PC-3 (cell line): ENCODE measurements at regions not wholly inside any gene's neighbourhood (a gene's known extent, or its start where the extent isn't known, plus 50 kb on each side); places are given as distances from the start of the nearest gene placed in this dataset.

ENCODE experiments used
- ATAC-seq: fragments of 200-7000 bp; cut with Tn5 transposase; 2 replicates; pipeline ENCODE4 v1.9.1; 2020; ENCODE audit warnings: mild to moderate bottlenecking, moderate library complexity
- BruUV-seq: library from RNA; stranded (reverse); fragments of 400-500 nt; replicated peaks from 2 replicates; lab custom pipeline; 2021; lab: Mats Ljungman, UMichigan
- CTCF ChIA-PET: fragments of 300-600 bp; sonication (Branson Sonifier 250); formaldehyde crosslinking; loops from one replicate; lab custom pipeline; 2022; ENCODE audit warnings: antibody characterized with exemption; lab: Charles Lee
- POLR2A ChIA-PET: fragments of 300-600 bp; sonication (Branson Sonifier 250); formaldehyde crosslinking; loops from one replicate; lab custom pipeline; 2022; ENCODE audit warnings: antibody characterized with exemption; ENCODE audit not compliant: unreplicated experiment; lab: Charles Lee
- DNase-seq: peaks from one replicate; pipeline ENCODE4 v3.0.0-alpha.2; 2015
- H2AFZ ChIP-seq: fragments of 300-600 bp; sonication (generic); 2 replicates; pipeline ENCODE4 v1.6.0; 2016; ENCODE audit warnings: antibody characterized with exemption, low read length
- H3F3A ChIP-seq: fragments of 300-600 bp; sonication (generic); one replicate; pipeline ENCODE4 v1.6.0; 2017; ENCODE audit warnings: antibody characterized with exemption, low read length, control low read depth, mild to moderate bottlenecking; ENCODE audit not compliant: unreplicated experiment
- H3K27ac ChIP-seq: fragments of 300-600 bp; sonication (generic); 2 replicates; pipeline ENCODE4 v1.5.1; 2016; ENCODE audit warnings: mild to moderate bottlenecking, low read length
- H3K27me3 ChIP-seq: fragments of 300-600 bp; sonication (generic); 2 replicates; pipeline ENCODE4 v1.6.1; 2016; ENCODE audit warnings: low read length, mixed read lengths
- H3K36me3 ChIP-seq: fragments of 300-600 bp; sonication (generic); 2 replicates; pipeline ENCODE4 v1.6.1; 2016; ENCODE audit warnings: low read depth, mixed run types, low read length, mixed read lengths
- H3K4me1 ChIP-seq: fragments of 300-600 bp; sonication (generic); 2 replicates; pipeline ENCODE4 v1.5.1; 2016; ENCODE audit warnings: low read length; ENCODE audit not compliant: insufficient read depth
- H3K4me2 ChIP-seq: fragments of 300-600 bp; sonication (generic); 2 replicates; pipeline ENCODE4 v1.6.0; 2016; ENCODE audit warnings: low read length
- H3K4me3 ChIP-seq: fragments of 300-600 bp; sonication (generic); 2 replicates; pipeline ENCODE4 v1.5.1; 2016; ENCODE audit warnings: mild to moderate bottlenecking, low read length, mixed read lengths
- H3K79me2 ChIP-seq: fragments of 300-600 bp; sonication (generic); 2 replicates; pipeline ENCODE4 v1.6.1; 2017; ENCODE audit warnings: low read length, mixed read lengths
- H3K9ac ChIP-seq: fragments of 300-600 bp; sonication (generic); 2 replicates; pipeline ENCODE4 v1.6.0; 2016; ENCODE audit warnings: mild to moderate bottlenecking, low read length
- H3K9me2 ChIP-seq: fragments of 300-600 bp; sonication (generic); replicated peaks from 2 replicates; pipeline ENCODE4 v1.6.1; 2016; ENCODE audit warnings: mixed run types, low read length, mixed read lengths
- H3K9me3 ChIP-seq: fragments of 300-600 bp; sonication (generic); 2 replicates; pipeline ENCODE4 v1.6.1; 2016; ENCODE audit warnings: low read length, mixed read lengths
- H4K20me1 ChIP-seq: fragments of 300-600 bp; sonication (generic); 2 replicates; pipeline ENCODE4 v1.6.1; 2016; ENCODE audit warnings: low read length, mixed read lengths
- EZH2 ChIP-seq: fragments of 300-600 bp; sonication (generic); IDR thresholded peaks from one replicate; pipeline ENCODE4 v1.6.1; 2017; ENCODE audit warnings: antibody characterized with exemption, mild to moderate bottlenecking, low read length; ENCODE audit not compliant: unreplicated experiment
- EZH2phosphoT487 ChIP-seq: fragments of 300-600 bp; sonication (generic); IDR thresholded peaks from 2 replicates; pipeline ENCODE4 v1.6.1; 2018; ENCODE audit warnings: mild to moderate bottlenecking, antibody characterized with exemption, low read length, borderline replicate concordance
- intact Hi-C: fragments of 100-400 bp; cut with micrococcal nuclease; formaldehyde crosslinking; loops from 2 replicates; pipeline ENCODE4 v1.9.0; 2023
- TF ChIP-seq, protein P1 (sequence below): fragments of 300-600 bp; sonication (generic); conservative IDR thresholded peaks from 2 replicates; pipeline ENCODE4 v1.5.1; 2017; ENCODE audit warnings: antibody characterized with exemption, low read depth, mild to moderate bottlenecking, low read length

GRCh38 chr4:81356621-81357020 lies 115.1 kb downstream of the RASGEF1B start:
- no TSS peak for BruUV-seq
- intact Hi-C loops = no loop called here
- ATAC-seq = no peak

DNA sequence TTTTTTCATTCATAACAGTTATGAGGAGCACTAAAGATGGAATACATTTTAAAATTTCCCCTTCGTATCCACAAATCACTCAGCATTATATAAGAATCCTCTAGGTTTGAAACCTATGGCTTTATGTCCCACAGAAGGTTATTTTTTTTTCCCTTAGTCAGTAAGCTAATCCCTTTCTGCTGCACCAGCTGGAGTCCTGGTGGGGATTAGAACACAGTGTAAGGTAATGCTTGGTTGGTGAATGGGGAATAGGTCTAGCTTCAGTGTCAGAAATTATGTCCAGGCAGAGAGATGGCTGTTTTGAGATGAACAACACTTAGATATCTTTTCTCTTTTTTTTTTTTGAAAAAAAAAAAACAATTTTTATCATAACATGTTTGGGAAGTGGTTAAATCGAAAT lies 116.6 kb downstream of the RASGEF1B start:
- no peaks in the 10 kb centered on the region for H3F3A ChIP-seq
- no peaks in the 10 kb centered on the region for H3K4me1 ChIP-seq
- no peak overlapping the region for H2AFZ ChIP-seq
- no peaks in the 10 kb centered on the region for H3K9me3 ChIP-seq
- no peak overlapping the region for H3K27ac ChIP-seq
- POLR2A ChIA-PET = interaction anchor here (0.6 kb wide), 1 partner anchor 8 kb away, joined by 4 read pairs; no protein-coding TSS in a partner anchor
- H3K4me2 ChIP-seq = no peak overlapping the region
- BruUV-seq = no TSS peak
- TF ChIP-seq, protein P1, sequence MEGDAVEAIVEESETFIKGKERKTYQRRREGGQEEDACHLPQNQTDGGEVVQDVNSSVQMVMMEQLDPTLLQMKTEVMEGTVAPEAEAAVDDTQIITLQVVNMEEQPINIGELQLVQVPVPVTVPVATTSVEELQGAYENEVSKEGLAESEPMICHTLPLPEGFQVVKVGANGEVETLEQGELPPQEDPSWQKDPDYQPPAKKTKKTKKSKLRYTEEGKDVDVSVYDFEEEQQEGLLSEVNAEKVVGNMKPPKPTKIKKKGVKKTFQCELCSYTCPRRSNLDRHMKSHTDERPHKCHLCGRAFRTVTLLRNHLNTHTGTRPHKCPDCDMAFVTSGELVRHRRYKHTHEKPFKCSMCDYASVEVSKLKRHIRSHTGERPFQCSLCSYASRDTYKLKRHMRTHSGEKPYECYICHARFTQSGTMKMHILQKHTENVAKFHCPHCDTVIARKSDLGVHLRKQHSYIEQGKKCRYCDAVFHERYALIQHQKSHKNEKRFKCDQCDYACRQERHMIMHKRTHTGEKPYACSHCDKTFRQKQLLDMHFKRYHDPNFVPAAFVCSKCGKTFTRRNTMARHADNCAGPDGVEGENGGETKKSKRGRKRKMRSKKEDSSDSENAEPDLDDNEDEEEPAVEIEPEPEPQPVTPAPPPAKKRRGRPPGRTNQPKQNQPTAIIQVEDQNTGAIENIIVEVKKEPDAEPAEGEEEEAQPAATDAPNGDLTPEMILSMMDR = no peak
- no peak for TF ChIP-seq EZH2
- no peak for TF ChIP-seq EZH2phosphoT487
- intact Hi-C loops = no loop called here
- H3K27me3 ChIP-seq = no peaks in the 10 kb centered on the region
- no peak overlapping the region for H3K9ac ChIP-seq
- CTCF ChIA-PET = no interaction called here
- H3K9me2 ChIP-seq = no peaks in the 10 kb centered on the region
- ATAC-seq (no peak), DNase-seq (no peak)
- no peak overlapping the region for H3K4me3 ChIP-seq
- no peaks in the 10 kb centered on the region for H3K36me3 ChIP-seq
- no peaks in the 10 kb centered on the region for H3K79me2 ChIP-seq
- H4K20me1 ChIP-seq = no peaks in the 10 kb centered on the region

More at GRCh38 chr4:81356621-81357020, 115.1 kb downstream of the RASGEF1B start:
- no peak for TF ChIP-seq EZH2
- TF ChIP-seq, protein P1 = no peak
- no peak for TF ChIP-seq EZH2phosphoT487
- no peak overlapping the region for H3K9ac ChIP-seq
- POLR2A ChIA-PET = no interaction called here
- H3K27ac ChIP-seq = no peak overlapping the region
- no peaks in the 10 kb centered on the region for H3K79me2 ChIP-seq
- no peak overlapping the region for H3K4me2 ChIP-seq
- no peaks in the 10 kb centered on the region for H3K9me3 ChIP-seq
- no peaks in the 10 kb centered on the region for H3K27me3 ChIP-seq
- CTCF ChIA-PET = no interaction called here
- H3K4me1 ChIP-seq = no peaks in the 10 kb centered on the region
- no peak overlapping the region for H2AFZ ChIP-seq
- H4K20me1 ChIP-seq = no peaks in the 10 kb centered on the region
- no peak for DNase-seq
- H3K4me3 ChIP-seq = no peak overlapping the region
- H3K36me3 ChIP-seq = no peaks in the 10 kb centered on the region
- H3F3A ChIP-seq = no peaks in the 10 kb centered on the region
- H3K9me2 ChIP-seq = no peaks in the 10 kb centered on the region

GRCh38 chr4:81353861-81354260 lies 117.8 kb downstream of the RASGEF1B start:
- H3K9me2 ChIP-seq = no peaks in the 10 kb centered on the region
- no peaks in the 10 kb centered on the region for H3K36me3 ChIP-seq
- TF ChIP-seq EZH2 (no peak), EZH2phosphoT487 (no peak)
- TF ChIP-seq, protein P1 = no peak
- no peaks in the 10 kb centered on the region for H4K20me1 ChIP-seq
- no peak overlapping the region for H3K4me2 ChIP-seq
- H3K4me3 ChIP-seq = no peak overlapping the region
- H3K9me3 ChIP-seq = no peaks in the 10 kb centered on the region
- ChIA-PET CTCF (no interaction called here), POLR2A (no interaction called here)
- DNase-seq (peak; percentile 8), ATAC-seq (peak; percentile 37)
- no peak overlapping the region for H2AFZ ChIP-seq
- H3K27me3 ChIP-seq = no peaks in the 10 kb centered on the region
- no TSS peak for BruUV-seq
- intact Hi-C loops = loop anchor here (5.0 kb wide), 1 partner anchor 992 kb away; no protein-coding TSS in a partner anchor
- H3F3A ChIP-seq = no peaks in the 10 kb centered on the region
- no peak overlapping the region for H3K9ac ChIP-seq
- H3K79me2 ChIP-seq = no peaks in the 10 kb centered on the region
- H3K27ac ChIP-seq = no peak overlapping the region
- no peaks in the 10 kb centered on the region for H3K4me1 ChIP-seq
